SK-N-SH treated with all-trans-retinoic acid at 6 μM for 48 hours (cell line): ENCODE measurements at regions not wholly inside any gene's neighbourhood (a gene's known extent, or its start where the extent isn't known, plus 50 kb on each side); places are given as distances from the start of the nearest gene placed in this dataset.

ENCODE experiments used
- ARNTL ChIP-seq: fragments of 450-650 bp; formaldehyde crosslinking; IDR thresholded peaks from 2 replicates; pipeline ENCODE4 v1.5.0; 2020; ENCODE audit warnings: low read depth, mild to moderate bottlenecking, moderate library complexity, borderline replicate concordance
- ISL1 ChIP-seq: fragments of 250-450 bp; sonication (Bioruptor Pico); IDR thresholded peaks from 2 replicates; pipeline ENCODE4 v2.1.2; 2022; ENCODE audit warnings: mild to moderate bottlenecking, moderate library complexity
- OSR1 ChIP-seq: fragments of 250-450 bp; sonication (Bioruptor Pico); IDR thresholded peaks from 2 replicates; pipeline ENCODE4 v1.8.0; 2022; ENCODE audit warnings: moderate library complexity, mild to moderate bottlenecking, inconsistent platforms
- PATZ1 ChIP-seq: fragments of 250-450 bp; sonication (Bioruptor Pico); IDR thresholded peaks from 2 replicates; pipeline ENCODE4 v1.8.0; 2020; ENCODE audit warnings: mild to moderate bottlenecking, moderate library complexity, borderline replicate concordance
- RARB ChIP-seq: fragments of 250-450 bp; sonication (Bioruptor Pico); IDR thresholded peaks from 2 replicates; pipeline ENCODE4 v1.8.0; 2021; ENCODE audit warnings: mild to moderate bottlenecking, moderate library complexity
- TOX ChIP-seq: fragments of 250-450 bp; sonication (Bioruptor Pico); IDR thresholded peaks from 2 replicates; pipeline ENCODE4 v1.8.0; 2021; ENCODE audit warnings: mild to moderate bottlenecking, moderate library complexity, borderline replicate concordance
- ZC3H10 ChIP-seq: fragments of 250-450 bp; sonication (Bioruptor Pico); IDR thresholded peaks from 2 replicates; pipeline ENCODE4 v1.5.1; 2021; ENCODE audit warnings: mild to moderate bottlenecking, moderate library complexity
- ZNF565 ChIP-seq: fragments of 450-650 bp; formaldehyde crosslinking; conservative IDR thresholded peaks from 2 replicates; pipeline ENCODE4 v1.5.0; 2020; ENCODE audit warnings: low read depth, mild to moderate bottlenecking, moderate library complexity
- TF ChIP-seq, protein P1 (sequence below): fragments of 250-450 bp; sonication (Bioruptor Pico); IDR thresholded peaks from 2 replicates; pipeline ENCODE4 v1.5.1; 2021; ENCODE audit warnings: mild to moderate bottlenecking, moderate library complexity

GRCh38 chr12:98037401-98038140 is 477.8 kb upstream of the TMPO start:
- no peak for TF ChIP-seq OSR1 (CRISPR knock-in tag)
- no peak for TF ChIP-seq TOX
- no peak for TF ChIP-seq ZNF565 (CRISPR knock-in tag)
- no peak for TF ChIP-seq PATZ1
- TF ChIP-seq ISL1 (CRISPR knock-in tag), result no peak
- no peak for TF ChIP-seq ZC3H10
- no peak for TF ChIP-seq ARNTL (CRISPR knock-in tag)
- TF ChIP-seq, protein P1, sequence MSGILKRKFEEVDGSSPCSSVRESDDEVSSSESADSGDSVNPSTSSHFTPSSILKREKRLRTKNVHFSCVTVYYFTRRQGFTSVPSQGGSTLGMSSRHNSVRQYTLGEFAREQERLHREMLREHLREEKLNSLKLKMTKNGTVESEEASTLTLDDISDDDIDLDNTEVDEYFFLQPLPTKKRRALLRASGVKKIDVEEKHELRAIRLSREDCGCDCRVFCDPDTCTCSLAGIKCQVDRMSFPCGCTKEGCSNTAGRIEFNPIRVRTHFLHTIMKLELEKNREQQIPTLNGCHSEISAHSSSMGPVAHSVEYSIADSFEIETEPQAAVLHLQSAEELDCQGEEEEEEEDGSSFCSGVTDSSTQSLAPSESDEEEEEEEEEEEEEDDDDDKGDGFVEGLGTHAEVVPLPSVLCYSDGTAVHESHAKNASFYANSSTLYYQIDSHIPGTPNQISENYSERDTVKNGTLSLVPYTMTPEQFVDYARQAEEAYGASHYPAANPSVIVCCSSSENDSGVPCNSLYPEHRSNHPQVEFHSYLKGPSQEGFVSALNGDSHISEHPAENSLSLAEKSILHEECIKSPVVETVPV (CRISPR knock-in tag), result no peak
- TF ChIP-seq RARB, result no peak
